ENCODE measurements at regions not wholly inside any gene's neighbourhood (a gene's known extent, or its start where the extent isn't known, plus 50 kb on each side); places are given as distances from the start of the nearest gene placed in this dataset.

DNA sequence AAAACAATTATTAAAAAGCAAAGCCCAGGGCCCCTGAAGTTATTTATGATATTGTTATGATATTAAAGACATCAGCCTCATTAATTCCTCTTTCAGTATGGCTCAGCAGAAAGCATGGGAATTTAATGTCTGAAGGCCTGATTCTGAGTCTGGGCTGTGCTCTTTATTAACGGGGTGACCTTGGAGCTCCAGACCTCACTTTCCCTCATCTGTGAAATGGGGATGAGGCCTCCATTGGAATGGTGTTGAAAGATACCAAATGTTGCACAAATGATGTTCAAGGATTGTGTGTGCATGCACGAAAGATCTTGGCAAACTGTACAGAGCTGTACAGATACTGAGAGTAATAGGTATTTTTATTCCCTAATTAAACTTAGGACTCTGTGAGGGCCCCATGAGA is 92.3 kb upstream of the PCBD1 start:
- TF ChIP-seq, protein P1, sequence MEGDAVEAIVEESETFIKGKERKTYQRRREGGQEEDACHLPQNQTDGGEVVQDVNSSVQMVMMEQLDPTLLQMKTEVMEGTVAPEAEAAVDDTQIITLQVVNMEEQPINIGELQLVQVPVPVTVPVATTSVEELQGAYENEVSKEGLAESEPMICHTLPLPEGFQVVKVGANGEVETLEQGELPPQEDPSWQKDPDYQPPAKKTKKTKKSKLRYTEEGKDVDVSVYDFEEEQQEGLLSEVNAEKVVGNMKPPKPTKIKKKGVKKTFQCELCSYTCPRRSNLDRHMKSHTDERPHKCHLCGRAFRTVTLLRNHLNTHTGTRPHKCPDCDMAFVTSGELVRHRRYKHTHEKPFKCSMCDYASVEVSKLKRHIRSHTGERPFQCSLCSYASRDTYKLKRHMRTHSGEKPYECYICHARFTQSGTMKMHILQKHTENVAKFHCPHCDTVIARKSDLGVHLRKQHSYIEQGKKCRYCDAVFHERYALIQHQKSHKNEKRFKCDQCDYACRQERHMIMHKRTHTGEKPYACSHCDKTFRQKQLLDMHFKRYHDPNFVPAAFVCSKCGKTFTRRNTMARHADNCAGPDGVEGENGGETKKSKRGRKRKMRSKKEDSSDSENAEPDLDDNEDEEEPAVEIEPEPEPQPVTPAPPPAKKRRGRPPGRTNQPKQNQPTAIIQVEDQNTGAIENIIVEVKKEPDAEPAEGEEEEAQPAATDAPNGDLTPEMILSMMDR (conservative IDR thresholded peaks at IDR 0.05) = no peak
- TF ChIP-seq EZH2 (IDR thresholded peaks at IDR 0.05; ENCODE audit: low read depth) = no peak
